GM21381 (cell line): ENCODE measurements at regions not wholly inside any gene's neighbourhood (a gene's known extent, or its start where the extent isn't known, plus 50 kb on each side); places are given as distances from the start of the nearest gene placed in this dataset.
"Not testable (repeated sequence)": the region's sequence is repeated elsewhere in the genome, so short reads cannot be mapped to it uniquely, and the experiment has no call there.

Source experiments
- ATAC-seq: cut with Tn5 transposase; IDR thresholded peaks from one replicate; pipeline ENCODE4 v1.9.1; 2021; ENCODE audit warnings: mild to moderate bottlenecking, moderate library complexity; ENCODE audit not compliant: unreplicated experiment

- no peak for ATAC-seq
Observed at GRCh38 chr10:64174666-64175255, 653.6 kb downstream of the REEP3 start.

GRCh38 chr10:64175271-64175962 lies 654.2 kb downstream of the REEP3 start:
- no peak for ATAC-seq

- no peak for ATAC-seq
Observed at GRCh38 chr10:64182671-64183070, 661.5 kb downstream of the REEP3 start.

GRCh38 chr10:64191286-64191685 lies 670.1 kb downstream of the REEP3 start:
- no peak for ATAC-seq

- no peak for ATAC-seq
Observed at GRCh38 chr10:64196638-64197315, 675.6 kb downstream of the REEP3 start.

- ATAC-seq, result no peak
Observed at GRCh38 chr10:64201936-64202335, 680.7 kb downstream of the REEP3 start.

GRCh38 chr10:64204504-64204903 lies 683.3 kb downstream of the REEP3 start:
- ATAC-seq, result not testable (repeated sequence)

GRCh38 chr10:64206409-64206808 lies 685.2 kb downstream of the REEP3 start:
- ATAC-seq, result no peak

- ATAC-seq, result no peak
Observed at GRCh38 chr10:64209561-64209960, 688.4 kb downstream of the REEP3 start.

GRCh38 chr10:64210211-64210610 lies 689.0 kb downstream of the REEP3 start:
- ATAC-seq, result no peak

GRCh38 chr10:64211466-64211865 lies 690.3 kb downstream of the REEP3 start:
- no peak for ATAC-seq

- no peak for ATAC-seq
Observed at GRCh38 chr10:64215088-64215487, 693.9 kb downstream of the REEP3 start.

GRCh38 chr10:64219271-64220025 lies 698.2 kb downstream of the REEP3 start:
- no peak for ATAC-seq

GRCh38 chr10:64234489-64234888 lies 713.3 kb downstream of the REEP3 start:
- ATAC-seq, result no peak

GRCh38 chr10:64257704-64258103 lies 736.5 kb downstream of the REEP3 start:
- ATAC-seq, result no peak

- ATAC-seq, result no peak
Observed at GRCh38 chr10:64261092-64261491, 739.9 kb downstream of the REEP3 start.

GRCh38 chr10:64261676-64262075 lies 740.5 kb downstream of the REEP3 start:
- ATAC-seq, result no peak

- ATAC-seq, result no peak
Observed at GRCh38 chr10:64265961-64266360, 744.8 kb downstream of the REEP3 start.

- ATAC-seq, result no peak
Observed at GRCh38 chr10:64271508-64271907, 750.3 kb downstream of the REEP3 start.

- no peak for ATAC-seq
Observed at GRCh38 chr10:64271983-64272382, 750.8 kb downstream of the REEP3 start.

GRCh38 chr10:64275001-64275400 lies 753.8 kb downstream of the REEP3 start:
- no peak for ATAC-seq
